ENCODE measurements at regions not wholly inside any gene's neighbourhood (a gene's known extent, or its start where the extent isn't known, plus 50 kb on each side); places are given as distances from the start of the nearest gene placed in this dataset.

DNA sequence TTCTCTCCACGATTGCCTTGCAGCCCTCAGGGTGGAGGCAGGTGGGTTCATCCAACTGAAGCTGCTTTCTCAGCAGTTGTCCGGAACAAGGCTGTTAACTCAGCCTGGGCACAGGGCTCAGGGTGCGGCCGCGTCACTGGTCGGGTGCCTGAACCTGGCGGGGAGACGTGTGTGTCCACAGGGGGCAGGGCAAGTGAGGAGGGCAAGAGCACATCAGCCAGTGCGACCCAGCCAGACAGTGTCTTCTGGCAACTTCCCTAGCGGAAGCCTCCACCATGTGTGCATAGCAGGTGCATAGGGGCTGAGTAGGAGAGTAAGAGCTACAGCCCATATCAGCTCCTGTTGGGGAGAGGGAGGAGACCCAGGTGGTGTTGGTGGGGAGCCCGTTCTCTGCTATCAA, 150.4 kb upstream of the THRB start:
- DNase-seq = no peak

DNA sequence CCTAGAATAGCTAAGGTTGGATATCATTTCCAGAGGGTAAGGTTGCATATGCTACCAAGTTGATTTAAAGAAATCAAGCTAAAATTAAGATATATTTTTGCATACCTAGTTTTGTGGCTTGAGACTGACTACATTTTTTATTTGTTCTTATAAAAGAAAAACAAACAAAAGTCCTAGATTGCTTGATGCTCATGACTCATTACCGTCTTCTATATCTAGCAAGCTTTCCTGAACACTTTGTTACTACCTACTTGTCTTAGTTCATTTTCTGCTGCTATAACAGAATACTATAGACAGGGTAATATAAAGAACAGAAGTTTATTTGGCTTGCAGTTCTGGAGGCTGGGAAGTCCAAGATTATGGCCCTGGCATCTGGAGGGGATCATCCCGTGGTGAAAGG, 152.1 kb upstream of the THRB start:
- no peak for DNase-seq

DNA sequence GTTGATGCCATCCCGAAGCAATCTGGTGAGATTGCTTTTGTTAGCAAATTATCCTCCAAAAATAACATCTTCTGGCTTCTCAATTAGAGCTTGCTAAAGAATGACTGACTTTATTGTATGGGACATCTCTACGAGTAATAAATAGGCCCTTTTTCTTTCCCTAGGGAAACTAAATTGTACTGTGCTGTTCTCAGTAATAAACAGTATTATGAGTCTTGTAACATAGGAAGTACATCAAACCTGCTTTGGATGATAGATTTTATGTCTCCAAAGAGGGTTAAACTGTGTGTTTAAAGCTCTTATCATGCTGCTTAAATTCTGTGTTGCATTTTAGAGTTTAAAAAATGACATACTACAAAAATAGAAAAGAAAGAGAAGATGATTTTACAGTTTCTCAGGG, 153.4 kb upstream of the THRB start:
- no peak for DNase-seq

DNA sequence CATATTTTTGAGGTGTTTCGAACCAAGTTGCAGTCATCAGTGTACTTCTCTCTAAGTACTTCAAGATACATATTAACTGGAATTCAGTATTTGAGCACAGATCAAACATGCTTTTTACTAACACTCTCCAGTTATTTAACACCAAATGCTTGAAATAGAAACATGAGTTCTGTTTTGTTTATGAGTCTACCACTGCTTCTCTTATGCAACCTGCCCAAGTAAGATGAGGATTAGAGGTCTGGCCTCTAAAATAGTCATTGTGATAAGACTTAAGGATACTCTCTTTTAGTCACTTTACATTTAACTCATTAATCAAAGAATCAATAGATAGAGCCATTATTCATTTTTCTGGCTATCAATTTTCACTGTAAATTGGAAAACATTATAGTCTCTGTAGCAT, 156.2 kb upstream of the THRB start:
- no peak for DNase-seq

- DNase-seq = no peak
Observed at GRCh38 chr3:24657870-24658510, 163.3 kb upstream of the THRB start.

DNA sequence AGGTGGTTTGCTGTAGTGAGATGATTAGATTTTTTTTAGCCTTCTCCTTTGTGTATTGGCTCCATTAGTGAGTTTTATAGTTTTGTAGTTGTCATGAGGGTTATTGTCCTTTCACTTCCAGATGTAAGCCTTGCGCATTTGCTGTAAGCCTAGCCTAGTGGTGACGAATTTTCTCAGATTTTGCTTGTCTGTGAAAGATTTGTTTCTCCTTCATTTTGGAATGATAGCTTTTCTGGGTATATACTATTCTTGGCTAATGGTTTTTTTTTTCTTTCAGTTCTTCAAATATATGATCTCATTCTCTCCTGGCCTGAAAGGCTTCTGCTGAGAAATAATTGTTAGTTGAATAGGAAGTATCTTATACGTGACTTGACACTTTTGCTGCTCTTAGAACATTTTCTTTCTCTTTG, 166.5 kb upstream of the THRB start:
- no peak for DNase-seq

DNA sequence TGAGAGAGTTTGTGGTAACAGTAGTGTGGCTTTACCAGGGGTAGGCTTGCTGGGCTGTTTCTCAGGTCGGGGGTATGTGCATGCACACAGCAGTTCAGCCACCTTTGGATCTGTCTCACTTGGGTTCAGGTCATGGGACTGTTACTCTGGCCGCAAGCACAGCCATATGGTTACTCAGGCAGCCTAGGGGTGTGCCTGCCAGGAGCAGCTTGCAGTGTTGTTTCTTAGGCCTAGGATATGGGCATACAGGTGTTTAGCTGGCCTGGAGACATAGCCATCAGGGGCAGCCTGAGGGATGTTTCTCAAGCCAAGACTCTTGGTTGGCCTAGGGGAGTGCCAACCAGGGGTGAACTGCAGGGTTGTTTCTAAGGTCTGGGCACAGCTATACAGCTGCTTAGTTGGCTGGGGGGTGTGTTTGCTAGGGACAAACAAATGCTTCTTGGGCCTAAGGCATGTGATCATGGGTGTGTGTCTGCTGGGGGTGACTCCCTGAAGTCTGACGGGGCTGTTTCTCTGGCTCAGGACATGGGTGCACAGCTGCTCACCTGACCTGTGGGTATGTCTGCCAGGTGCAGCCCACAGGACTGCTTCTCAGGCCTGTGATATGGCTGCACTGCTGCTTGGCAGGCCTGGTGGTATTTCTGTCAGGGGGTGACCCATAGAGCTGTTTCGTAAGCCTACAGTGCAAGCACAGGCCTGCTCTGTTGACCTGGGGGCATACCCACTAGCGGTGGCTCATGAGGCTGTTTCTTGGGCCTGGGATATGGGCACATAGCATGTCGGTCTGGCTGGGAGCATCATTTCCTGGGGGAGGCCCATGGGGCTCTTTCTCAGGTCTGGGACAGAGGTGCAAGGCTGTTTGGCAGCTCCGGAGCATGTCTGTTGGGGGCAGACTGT, 168.0 kb upstream of the THRB start:
- DNase-seq = no peak

- DNase-seq = no peak
Observed at GRCh38 chr3:24663406-24663805, 168.8 kb upstream of the THRB start.

DNA sequence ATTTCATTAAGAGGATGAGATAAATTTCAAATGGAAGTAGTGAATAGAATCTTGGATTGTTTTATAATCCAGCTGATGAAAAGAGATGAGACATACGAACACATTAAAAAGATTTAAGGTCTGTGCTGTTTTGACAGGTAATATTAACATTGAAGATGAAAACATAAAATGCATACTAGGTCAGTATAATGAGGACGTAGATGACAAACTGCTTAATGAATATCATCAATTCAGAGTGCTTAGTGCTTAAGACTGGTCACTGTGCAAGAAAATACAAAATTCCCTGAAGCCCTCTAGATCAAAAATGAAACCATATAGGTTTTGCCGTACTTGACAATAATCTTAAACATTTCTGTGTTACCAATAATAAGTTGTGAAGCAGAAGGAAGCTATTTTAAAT, 173.4 kb upstream of the THRB start:
- DNase-seq = no peak

- DNase-seq = no peak
Observed at GRCh38 chr3:24670871-24671270, 176.2 kb upstream of the THRB start.

- DNase-seq = no peak
Observed at GRCh38 chr3:24673596-24673995, 178.9 kb upstream of the THRB start.

- no peak for DNase-seq
Observed at GRCh38 chr3:24674261-24674660, 179.6 kb upstream of the THRB start.

- DNase-seq = no peak
Observed at GRCh38 chr3:24678021-24678420, 183.4 kb upstream of the THRB start.

DNA sequence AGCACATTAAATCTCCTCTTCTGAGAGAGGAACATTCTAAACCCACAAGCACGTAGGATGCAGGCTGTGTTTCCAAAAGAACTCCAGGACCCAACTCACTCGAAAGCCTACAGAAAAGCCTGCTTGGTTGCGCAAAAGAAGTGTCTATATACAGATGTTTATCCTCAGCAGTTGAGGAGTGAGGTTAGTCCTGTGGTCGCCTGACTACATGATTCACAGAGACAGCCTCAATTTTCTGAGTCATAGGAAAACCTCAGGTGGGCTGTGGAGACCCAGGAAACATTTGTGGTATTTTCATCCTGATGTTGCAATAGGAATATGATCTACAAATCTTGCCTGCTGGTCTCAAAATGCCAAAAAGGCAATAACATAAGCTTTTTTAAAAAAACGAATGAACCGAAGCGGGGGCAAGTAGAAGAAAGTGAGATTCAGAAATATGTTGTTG, 183.8 kb upstream of the THRB start:
- DNase-seq = no peak

- DNase-seq = no peak
Observed at GRCh38 chr3:24679429-24679828, 184.8 kb upstream of the THRB start.

GRCh38 chr3:24680214-24680967, 185.7 kb upstream of the THRB start:
- peak; percentile 36 for DNase-seq

GRCh38 chr3:24682141-24682547, 187.5 kb upstream of the THRB start:
- no peak for DNase-seq

- DNase-seq = no peak
Observed at GRCh38 chr3:24683090-24683489, 188.4 kb upstream of the THRB start.

DNA sequence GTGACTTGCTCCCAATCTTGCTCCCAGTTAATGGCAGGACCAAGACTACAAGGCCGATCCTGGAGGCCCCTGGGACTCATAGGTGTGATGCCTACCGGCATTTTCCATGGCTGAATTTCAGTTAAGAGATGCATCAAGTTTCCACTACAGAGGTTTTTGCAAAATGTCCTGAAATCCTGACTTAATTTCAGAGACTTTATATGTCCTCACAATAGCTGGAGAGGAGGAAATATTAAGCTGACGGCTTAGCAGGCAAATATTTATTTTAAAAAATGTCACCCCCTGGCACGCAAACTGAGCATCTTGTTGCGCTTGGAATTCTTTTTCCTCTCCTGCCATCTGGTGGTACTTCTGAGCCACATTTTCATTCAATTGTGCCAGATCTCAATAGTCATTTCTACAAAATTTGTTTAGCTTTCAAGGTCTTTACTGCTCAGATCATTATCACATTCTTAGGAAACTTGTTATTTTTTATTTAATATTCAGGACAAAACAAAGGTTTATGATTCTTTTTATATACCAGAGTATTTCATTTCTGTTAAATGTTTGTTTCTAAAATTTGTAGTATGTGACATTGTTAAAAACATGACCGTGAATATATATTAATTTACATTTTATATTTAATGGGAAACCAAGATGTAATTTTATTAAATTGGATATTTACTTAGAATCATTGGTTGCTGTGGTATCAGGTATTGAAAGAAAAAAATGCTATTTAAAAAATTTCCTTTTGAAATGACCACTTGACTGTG, 189.2 kb upstream of the THRB start:
- DNase-seq = no peak

DNA sequence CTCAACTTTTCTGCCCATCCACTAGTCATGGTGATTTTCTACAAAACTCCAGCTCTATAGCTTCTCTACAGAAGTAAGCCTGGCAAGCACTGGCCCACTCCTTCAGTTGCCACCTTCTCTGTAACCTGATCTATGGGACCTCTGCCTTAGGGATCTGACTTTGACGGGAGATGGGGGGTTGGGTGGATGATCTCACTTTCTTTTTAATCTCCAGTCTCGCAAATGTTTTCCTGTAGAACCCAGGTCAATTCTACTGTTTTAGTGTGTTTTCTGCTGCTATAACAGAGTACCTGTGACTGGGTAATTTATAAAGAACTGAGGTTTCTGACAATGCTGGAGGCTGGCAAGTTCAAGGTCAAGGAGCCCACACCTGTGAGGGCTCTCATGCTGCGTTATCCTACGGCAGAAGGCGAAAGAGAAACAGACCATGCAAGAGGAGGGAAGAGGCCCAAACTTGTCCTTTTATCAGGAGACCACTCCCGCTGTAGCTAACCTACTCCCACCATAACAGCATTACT, 189.9 kb upstream of the THRB start:
- no peak for DNase-seq

- DNase-seq = no peak
Observed at GRCh38 chr3:24686808-24687207, 192.2 kb upstream of the THRB start.

DNA sequence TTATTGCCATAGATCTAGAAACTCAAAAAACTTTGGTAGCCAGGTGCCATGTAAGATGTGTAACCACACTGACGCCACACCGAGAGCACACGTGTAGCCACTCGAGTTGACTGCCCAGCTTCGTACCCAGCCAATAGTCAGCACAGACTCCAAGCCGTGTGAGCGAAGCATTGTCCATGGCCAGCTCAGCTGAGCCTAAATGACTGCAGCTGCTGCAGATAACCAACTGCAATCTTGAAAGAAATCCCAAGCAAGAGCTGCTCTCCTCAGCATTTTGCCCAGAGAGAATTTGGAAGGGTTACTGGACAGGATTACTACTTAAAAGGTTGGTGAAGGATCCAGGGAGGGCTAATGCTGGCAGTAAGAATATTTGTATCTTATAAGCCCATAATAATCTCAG, 193.0 kb upstream of the THRB start:
- no peak for DNase-seq
